Left renal cortex interstitium (tissue), 4 donors: ENCODE measurements at regions not wholly inside any gene's neighbourhood (a gene's known extent, or its start where the extent isn't known, plus 50 kb on each side); places are given as distances from the start of the nearest gene placed in this dataset.

ENCODE experiments used
- DNase-seq, 4 donors: peaks; one replicate each; pipeline ENCODE4 v3.0.0-alpha.2; 2013; ENCODE audit warnings: low read depth in 4 of 4, low spot score in 2 of 4, missing footprints in 1 of 4

DNA sequence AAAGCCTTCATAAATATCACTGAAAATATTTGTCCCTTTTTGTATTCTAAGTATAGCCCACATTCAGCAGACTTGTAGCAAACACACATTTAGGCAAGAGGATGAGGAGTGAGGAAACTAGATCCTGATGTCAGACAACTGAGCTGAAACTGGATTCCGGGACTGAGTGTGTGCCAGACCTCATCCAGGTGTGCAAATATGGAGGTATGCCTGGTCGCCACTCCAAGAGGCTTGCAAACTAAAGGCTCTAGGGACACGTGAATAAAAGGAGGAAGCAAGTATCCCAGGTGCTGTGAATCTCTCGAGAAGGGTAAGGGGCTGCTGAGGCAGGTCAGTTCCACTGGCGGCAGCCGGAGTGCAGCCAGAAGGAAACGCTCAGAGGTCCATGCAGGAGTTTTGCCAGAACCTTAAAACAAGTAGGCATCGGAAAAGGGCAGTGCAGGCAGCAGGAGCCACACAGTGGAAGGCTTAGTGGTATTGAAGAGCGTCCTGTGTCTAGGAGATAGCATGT lies 77.4 kb upstream of the ALDH1B1 start:
- no peak for DNase-seq

DNA sequence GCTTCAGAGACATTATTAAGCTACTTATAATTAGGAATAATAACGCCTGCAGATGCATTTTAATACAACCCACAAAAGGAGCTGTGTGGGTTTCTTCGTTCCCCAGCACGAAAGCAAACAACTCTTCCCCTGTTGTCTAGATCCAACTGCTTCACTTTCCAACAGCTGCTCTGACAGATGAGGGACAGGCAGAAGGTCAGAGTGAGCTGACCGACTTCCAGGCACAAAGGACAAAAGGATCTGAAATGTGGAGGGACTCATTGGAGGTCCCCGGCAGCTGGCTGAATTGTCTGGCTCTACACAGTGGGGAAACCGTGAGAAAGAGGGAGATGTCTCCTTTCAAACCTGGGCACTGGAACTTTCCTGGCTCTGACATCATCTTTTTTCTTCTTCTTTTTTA lies 79.1 kb upstream of the ALDH1B1 start:
- no peak for DNase-seq

DNA sequence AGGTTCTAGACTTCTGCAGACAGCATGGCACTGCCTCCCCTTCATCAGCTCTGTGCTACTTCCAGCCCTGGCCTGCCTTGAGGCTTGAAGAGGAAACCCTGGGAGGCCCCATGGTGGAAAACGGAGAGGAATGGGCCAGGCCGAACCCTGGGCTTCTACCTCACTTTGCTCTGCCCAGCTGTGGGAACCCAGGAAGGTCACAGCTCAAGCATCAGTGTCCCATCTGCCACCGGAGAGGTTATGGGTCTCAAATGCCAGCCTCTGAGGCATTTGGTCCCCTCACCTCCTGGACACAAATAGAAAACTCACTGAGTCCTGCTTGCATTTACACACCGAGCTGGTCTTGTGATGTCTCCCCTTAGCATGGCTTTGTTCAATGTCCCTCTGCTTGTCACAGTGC lies 80.1 kb upstream of the ALDH1B1 start:
- DNase-seq, result no peak

DNA sequence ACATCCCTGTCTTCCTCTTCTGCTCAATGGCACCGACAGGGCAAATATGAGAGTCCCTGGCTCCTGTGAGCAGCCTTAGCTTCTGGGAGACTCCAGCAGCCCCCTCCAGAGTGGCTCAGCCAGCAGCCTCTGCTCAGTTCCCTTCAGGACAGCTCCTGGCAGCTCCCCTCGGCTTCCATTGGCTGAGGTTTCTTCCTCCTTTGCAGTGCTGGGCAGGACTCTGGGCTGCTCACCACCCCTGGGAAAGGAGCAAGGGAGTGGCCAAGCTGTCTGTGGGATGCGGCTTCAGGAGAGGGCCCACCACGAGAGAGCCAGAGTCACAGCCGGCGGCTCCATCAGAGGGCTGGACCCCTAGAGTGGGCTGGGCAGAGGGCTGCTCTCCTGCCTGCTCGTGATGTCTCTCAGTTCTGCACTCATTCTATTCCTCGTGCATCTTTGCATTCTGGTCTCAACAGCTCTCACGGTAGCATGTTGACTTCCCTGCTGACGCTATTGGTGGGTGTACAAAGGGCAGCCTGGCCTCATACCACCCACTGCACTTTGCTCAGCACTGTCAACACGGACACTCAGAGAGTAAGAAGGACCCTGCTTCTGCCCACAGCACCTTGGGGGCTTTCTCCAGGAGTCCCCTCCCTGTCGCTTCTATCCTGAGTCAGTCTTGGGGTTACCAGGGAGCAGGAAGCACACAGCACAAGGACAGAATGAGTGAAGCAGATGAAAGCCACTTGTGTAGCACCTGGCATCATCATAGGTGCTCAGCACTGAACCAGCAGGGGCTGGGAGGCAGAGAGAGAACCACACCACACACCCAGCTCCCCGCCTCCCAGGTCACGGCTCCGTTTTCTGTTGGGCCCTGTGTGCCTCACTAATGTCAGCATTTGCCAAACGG lies 80.9 kb upstream of the ALDH1B1 start:
- no peak for DNase-seq

DNA sequence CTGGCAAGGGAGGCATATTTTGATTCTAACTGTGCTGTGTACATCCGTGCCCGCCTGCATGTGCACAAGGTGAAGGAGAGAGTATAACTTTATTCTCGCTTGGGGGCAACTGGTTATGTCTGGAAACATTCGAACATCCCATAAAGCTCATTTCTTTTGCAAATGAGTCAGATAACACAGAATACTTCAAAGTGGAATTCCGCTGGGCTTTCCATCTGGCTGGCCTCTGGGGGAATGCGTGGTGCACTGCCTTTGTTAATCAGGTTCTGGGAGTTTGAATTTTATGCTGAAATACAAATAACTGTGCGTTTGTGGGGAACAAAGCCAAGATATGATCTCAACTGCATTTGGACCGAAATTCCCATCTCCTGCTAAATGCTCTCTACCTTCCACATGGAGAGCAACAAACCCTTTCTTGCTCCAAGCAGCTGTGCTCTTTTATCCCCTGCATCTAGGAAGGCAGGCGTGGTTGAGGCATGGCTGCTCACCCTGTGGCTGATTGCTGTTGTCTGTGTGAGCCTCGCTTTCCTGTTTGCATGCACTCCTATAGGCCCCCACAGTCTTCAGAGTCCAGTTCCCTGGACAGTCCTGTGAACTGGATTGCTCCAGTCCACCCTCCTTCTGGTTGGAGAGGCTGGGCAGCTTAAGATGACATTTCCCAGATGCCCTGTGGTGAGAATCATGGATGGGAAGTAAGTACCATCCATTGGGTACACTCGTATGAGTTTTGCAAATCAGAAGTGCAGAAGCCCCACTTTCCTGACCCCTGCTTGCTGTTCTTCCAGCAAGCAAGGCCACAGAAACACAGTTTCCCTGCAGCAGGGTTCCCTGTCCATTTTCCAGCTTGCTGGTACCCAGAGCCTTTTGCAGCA lies 82.9 kb upstream of the ALDH1B1 start:
- no peak for DNase-seq

DNA sequence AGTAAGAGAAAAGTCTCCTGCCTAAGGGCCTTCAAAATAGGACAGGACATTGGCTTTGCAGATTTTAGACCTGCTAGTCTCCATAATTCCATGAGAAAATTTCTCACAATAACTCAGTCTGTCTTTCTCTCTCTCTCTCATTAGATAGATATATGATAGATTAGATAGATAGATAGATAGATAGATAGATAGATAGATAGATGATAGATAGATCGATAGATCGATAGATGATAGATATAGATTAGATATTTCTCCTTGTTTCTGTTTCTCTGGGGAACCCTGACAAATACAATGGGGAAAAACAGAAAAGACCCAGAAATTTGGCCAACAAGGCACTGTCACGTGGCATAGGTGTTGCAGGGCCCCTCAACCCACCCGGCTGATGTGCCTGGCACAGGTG lies 84.4 kb upstream of the ALDH1B1 start:
- no peak for DNase-seq

DNA sequence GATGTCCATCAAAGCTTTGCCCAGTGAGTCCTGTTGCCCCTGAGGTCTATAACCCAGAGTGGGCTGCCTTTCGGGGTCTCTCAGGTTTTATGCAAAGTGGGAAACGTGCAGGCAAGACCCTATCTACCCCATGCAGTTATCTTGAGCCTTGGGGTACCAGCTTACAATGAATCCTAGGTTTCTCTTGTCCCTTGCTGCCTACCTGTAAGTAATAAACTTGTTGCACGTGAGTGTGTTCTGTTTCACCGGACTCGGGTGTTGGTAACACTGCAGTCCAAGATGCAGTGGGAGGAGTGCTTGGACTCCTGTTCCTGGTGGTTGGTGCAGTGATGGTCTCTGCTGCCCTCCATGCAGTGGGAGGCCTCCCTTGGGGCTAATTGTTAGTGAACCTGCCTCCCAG lies 85.6 kb upstream of the ALDH1B1 start:
- DNase-seq, result no peak

DNA sequence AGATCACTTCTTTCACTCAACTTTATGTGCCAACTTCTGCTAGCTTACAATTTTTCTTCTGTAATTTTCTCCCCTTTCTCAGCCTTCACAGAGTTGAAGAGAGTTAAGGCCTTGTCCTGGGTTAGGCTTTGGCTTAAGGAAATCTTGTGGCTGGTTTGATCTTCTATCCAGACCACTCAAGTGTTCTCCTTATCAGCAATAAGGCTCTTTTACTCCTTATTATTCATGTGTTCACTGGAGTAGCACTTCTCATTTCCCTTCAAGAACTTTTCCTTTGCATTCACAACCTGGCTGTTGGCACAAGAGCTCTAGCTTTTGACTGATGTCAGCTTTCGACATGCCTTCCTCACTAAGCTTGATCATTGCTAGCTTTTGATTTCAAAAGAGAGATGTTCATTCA lies 86.9 kb upstream of the ALDH1B1 start:
- DNase-seq, result no peak

DNA sequence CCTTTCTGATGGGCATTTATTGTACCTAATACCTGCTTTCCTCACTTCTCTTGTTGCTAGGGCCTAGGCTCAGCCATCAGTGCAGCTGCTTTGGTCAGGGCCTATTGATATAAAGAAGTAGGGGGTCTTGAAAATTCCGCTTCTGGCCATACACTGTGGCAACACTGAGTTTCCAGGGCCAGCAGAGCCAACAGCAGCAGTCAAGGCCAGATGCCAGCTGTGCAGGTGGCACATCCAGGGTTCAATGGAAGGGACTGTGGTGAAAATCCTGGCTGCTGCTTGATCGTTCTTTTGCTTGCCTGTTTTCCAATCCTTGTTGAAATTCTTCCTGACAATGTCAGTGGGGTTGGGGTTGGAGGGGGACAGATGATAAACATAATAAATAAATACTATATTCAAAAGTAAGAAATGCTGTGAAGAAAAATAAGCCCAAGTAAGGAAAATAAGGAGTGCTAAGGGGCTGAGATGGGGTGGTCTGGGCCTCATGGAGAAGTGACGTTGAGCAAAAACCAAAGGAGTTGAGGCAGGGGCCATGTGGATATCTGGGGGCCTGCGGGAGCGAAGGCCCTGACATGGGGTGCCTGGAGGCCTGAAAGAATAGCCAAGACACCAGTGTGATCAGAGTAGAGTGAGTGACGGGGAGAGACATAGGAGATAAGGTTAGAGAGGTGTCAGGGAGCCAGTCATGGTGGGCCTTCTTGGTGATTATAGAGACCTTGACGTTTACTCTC lies 91.0 kb upstream of the ALDH1B1 start:
- DNase-seq, result no peak

DNA sequence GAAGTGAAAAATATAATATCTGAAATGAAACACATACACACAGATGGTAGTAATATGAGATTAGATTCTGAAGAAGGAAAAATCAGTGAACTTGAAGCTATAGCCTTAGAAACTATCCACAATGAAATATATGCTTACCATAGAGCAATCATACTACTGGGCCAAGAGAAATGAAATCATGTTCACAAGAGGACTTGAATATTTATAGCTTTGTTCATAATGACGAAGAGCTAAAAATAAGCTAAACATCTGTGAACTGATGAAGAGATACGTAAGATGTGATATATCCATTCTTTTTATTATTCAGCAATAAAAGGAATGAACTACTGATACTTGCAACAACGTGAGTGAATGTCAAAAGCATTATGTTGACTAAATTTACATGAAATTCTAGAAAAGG lies 92.6 kb upstream of the ALDH1B1 start:
- no peak for DNase-seq

DNA sequence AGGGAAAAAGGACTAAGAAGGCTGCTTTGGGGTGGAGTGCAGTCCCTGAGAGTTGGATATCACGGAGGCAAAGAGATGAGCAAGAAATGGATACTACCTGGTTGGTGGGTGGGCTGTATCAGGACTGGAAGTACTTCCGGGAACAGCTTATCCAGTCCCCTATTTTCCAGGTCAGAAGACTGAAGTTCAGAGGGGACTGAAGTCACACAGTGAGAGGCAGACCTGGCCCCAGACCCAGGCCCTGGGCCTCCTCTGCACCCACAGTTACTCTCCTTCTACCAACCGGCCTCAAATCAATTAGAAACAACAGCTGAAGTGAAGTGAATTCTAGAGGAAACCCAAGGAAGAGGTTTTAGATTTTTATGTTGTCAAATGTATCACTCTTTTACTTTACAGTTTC lies 93.6 kb upstream of the ALDH1B1 start:
- DNase-seq, result no peak

DNA sequence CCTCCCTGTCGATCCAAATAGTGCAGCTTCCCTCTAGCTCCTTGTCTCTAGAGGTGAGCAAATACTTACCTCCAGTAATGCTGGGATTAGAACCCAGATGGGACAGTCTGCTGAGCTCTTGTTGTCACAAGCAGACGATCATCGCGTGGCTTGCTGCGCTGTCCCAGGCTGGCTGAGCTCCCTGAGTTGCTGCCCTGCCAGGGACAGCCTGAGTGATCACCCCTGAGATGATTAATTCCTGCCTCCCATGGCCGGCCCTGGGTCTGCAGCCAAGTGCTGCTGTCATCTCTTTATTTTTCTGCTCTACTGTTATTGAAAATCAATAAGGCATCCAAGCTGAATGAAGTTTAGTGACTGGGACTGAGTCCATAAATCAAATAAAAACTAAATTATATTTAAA lies 94.0 kb upstream of the ALDH1B1 start:
- no peak for DNase-seq

DNA sequence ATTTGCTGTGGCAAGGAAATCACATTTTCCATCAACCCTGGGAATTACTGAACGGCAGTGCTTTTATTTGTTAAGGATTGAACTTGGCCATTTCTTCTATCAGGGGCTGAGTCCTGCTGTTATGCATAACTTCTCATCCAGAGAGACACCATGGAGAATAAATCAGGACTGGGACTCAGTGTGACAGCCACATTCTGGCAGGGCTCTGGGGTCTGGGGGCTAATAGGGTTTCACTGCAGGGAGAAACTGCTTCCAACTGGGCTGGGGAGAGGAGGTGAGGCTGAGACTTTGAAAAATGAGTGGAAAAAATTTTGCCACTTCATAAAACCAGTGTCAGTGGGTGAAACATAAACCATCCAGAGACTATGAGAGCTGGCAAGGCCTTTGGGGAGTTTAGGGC lies 95.7 kb upstream of the ALDH1B1 start:
- DNase-seq, result no peak

DNA sequence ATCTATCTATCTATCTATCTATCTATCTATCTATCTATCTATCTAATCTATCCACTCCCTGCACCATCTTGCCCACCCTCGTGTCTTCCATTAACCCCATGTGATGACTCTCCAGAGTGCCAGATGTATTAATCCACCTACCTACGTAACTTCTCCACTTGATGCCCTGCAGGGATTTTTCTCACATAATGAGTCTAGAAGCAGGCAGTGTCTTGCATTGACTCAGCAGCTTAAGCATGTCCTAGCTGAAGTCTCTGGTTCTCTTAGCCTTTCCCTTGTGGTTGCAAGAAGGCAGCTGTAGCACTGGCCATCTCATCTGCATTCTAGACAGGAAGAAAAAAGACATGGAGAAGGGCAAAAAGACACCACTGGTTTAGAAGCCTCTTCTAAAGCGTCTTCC lies 96.7 kb upstream of the ALDH1B1 start:
- no peak for DNase-seq

DNA sequence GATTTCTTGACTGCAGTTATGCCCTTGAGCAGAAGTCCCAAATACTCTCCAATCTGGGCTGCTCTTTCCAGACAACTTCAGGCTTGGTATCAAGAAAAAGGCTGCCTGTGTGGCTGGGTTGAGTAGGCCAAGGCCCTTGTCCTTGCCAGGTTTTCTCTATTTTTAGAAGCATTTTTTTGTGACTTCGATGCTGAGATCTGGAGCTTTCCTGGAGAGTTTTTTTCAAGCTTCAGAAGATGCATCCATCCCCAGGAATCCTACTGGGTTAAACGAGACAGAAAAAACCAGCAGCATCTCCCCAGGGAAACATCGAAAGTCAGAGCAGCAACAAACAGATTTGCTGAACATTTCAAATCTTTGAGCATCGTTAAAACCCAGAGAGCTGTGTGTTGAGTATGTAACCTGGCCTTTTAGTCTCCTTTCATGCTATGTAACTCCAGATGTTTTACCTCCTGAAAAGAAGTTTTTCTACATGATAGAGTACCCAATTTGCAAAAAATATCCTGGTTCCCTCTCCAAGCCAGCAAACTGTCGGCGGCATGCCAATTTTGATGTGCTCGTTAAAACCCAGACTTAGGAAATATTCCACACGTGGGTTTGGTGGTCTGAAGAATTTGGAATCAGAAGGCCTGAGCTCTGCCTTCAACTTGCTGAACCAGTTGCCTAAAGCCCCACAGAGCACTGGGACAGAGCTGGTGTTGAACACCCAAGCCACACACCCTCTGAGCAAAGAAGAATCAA lies 98.1 kb upstream of the ALDH1B1 start:
- DNase-seq, result no peak

DNA sequence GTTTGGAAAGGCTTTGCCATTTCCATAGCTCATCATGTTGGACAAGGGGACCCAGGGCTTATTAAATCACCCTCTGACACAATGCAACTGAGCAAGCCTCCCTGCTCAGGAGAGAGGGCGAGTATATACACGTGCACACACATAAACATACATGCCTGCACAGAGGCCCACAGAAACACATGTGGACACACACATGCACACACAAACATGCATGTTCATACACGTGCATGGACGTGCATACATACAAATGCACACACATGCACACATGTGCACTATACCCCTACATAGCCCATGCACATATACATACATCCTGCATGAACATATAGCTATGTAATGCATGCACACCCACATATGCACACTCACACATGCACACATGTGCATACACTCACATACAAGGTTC lies 99.5 kb upstream of the ALDH1B1 start:
- DNase-seq, result no peak

DNA sequence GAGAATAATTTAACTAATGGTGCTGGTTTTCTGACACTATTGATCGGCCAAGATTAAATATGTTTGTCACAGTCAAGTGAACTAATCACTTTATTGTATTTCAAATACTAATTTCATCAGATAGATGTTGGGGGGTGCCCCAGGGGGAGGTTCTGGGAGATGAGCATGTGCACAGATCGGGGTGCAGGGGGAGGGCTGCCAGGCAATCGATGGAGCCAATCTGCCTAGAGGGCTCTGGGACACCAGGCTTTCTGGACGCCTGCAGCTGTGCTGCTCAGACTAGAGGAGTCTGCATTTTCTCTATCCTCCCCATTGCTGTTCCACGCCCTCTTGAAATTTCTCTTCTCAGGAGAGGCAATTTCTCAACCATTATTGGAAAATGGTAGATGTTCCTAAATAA lies 100.0 kb upstream of the ALDH1B1 start:
- no peak for DNase-seq

DNA sequence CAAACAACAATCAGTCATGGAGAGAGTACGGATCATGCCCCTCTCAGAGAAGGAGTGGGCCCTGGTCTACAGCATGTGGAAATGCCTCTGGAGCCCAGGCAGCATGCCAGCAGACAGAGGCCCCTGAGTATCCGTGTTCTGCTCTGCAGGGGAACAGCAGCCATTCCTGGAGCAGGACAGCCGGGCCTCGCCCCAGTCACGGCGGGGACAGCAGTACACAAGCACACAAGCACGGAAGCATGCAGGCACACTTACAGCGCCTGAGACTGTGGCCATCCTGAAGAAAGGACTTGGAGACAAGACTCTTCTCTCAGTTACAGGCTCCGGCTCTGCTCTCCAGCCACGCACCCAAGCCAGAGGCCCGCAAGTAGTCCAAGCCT lies 102.6 kb upstream of the ALDH1B1 start:
- no peak for DNase-seq

DNA sequence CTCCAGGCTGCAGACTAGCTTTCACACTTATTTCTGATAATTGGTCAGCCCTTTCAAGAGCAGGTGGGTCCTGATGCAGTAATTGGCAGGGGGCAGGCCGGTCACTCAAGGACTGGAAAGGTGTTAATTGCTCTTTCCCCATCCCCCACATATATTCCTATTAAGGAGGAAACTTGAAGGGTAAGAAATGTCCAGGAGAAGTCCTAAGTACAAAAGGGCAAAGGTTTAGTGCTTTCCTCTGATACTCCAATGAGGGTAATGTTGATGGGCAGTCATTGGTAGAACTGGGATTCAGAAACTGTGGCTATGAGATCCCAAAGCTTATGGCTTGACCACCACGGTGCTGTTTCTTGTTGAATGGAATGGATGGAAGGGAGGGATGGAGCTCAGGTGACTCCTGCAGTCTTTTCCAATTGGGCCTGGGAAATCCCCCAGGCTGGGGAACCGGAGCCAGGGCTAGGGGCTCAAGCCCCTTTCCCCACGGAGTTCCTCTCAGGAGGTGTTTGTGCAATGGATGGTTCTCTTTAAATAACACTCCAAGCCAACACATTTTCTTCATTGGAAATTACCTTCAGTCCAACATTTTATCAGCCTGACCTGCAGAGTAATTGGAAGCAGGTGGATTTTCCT lies 103.2 kb upstream of the ALDH1B1 start:
- no peak for DNase-seq

DNA sequence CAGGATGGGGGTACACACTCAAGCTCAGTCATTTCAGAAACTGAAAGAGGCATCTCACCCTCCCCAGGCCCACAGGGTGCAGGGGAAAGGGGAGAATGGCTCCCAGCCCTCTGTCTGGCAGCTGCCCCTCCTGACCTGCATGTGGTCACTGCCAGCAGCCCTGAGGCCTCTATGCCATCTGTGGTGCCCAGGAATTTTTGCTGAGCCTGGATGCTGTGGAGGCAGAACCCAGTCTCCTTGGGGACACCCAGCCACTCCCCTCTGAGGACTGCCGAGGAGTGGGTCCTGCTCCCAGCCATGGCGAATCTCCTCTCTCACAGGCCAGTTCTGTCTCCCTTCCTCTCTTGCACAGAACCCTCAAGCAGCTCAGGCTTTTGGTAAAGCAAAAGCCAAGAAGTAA lies 104.0 kb upstream of the ALDH1B1 start:
- DNase-seq, result no peak
